ENCODE measurements at regions not wholly inside any gene's neighbourhood (a gene's known extent, or its start where the extent isn't known, plus 50 kb on each side); places are given as distances from the start of the nearest gene placed in this dataset.

GRCh38 chr18:61133783-61134182 lies 199.4 kb upstream of the CDH20 start:
- no peak overlapping the region for H3K4me2 ChIP-seq (ENCODE audit: insufficient read depth in 1 of 2, low read depth in 2 of 2, low read length in 2 of 2)
- H4K91ac ChIP-seq (replicated peaks; ENCODE audit: insufficient read length, low read length), result no peak overlapping the region
- H3K79me2 ChIP-seq (ENCODE audit: control insufficient read depth in 1 of 2, insufficient read depth in 2 of 2, low read length in 2 of 2), result no peaks in the 10 kb centered on the region
- no peaks in the 10 kb centered on the region for H4K20me1 ChIP-seq (replicated peaks in 1 of 2; ENCODE audit: control insufficient read depth in 1 of 2, insufficient read depth in 2 of 2, low read length in 2 of 2)
- DNase-seq (ENCODE audit: low read depth in 1 of 2, low spot score in 2 of 2) (no peak), FAIRE-seq (no peak)
- H3K27me3 ChIP-seq (replicated peaks in 1 of 4; ENCODE audit: control insufficient read depth in 3 of 4, extremely low read depth in 1 of 4, insufficient read depth in 3 of 4, low read length in 3 of 4), result no peaks in the 10 kb centered on the region
- no peak overlapping the region for H2AK5ac ChIP-seq (ENCODE audit: low read depth, low read length)
- POLR2A ChIA-PET (ENCODE audit: partially characterized antibody), result no interaction called here
- no peak overlapping the region for H3K18ac ChIP-seq (ENCODE audit: extremely low read depth, low read length)
- peaks cover 0 to 4% (median 0%) of the 10 kb centered on the region in 4 experiments; a peak in 2 of 7 replicates for H3K4me1 ChIP-seq (replicated peaks in 1 of 4; ENCODE audit: control insufficient read depth in 3 of 4, insufficient read depth in 4 of 4, low read length in 3 of 4)
- H3K36me3 ChIP-seq (ENCODE audit: control insufficient read depth in 2 of 4, insufficient read depth in 4 of 4, low read length in 3 of 4), result no peaks in the 10 kb centered on the region
- H2AFZ ChIP-seq (ENCODE audit: low read length), result no peak overlapping the region
- no peak overlapping the region for H2BK20ac ChIP-seq (ENCODE audit: low read length)
- H2BK12ac ChIP-seq (ENCODE audit: low read depth, low read length), result no peak overlapping the region
- H2BK120ac ChIP-seq (replicated peaks; ENCODE audit: low read depth, low read length), result no peak overlapping the region
- H4K5ac ChIP-seq (ENCODE audit: insufficient read length, low read depth, low read length), result no peak overlapping the region
- no peak overlapping the region for H3K56ac ChIP-seq (replicated peaks; ENCODE audit: insufficient read length, low read depth, low read length)
- CTCF ChIA-PET (ENCODE audit: partially characterized antibody), result interaction anchor here (0.9 to 1.4 kb wide), 3 partner anchors 22 to 369 kb away, joined by 3 to 5 read pairs (median 3); no protein-coding TSS in a partner anchor
- H2BK15ac ChIP-seq (ENCODE audit: low read length), result no peak overlapping the region
- no peaks in the 10 kb centered on the region for H3K9me3 ChIP-seq (ENCODE audit: insufficient read depth in 2 of 2, low read depth in 1 of 2, low read length in 1 of 2)
- H3K79me1 ChIP-seq (ENCODE audit: low read depth, low read length), result no peaks in the 10 kb centered on the region
- TF ChIP-seq RFX5 (IDR thresholded peaks at IDR 0.05; ENCODE audit: borderline replicate concordance, low read depth, low read length), result no peak
- TF ChIP-seq GABPA (IDR thresholded peaks at IDR 0.05; ENCODE audit: borderline replicate concordance, insufficient read depth, low read length), result no peak
- no peak for TF ChIP-seq TBP (IDR thresholded peaks at IDR 0.05; ENCODE audit: low read depth, low read length)
- TF ChIP-seq HDAC6 (IDR thresholded peaks at IDR 0.05; ENCODE audit: low read depth, low read length), result no peak
- no peak for TF ChIP-seq HDAC2 (IDR thresholded peaks at IDR 0.05; ENCODE audit: borderline replicate concordance in 1 of 2, low read depth in 2 of 2, low read length in 2 of 2)
- TF ChIP-seq SP1 (IDR thresholded peaks at IDR 0.05; ENCODE audit: low read depth, low read length), result no peak
- TF ChIP-seq ATF3 (IDR thresholded peaks at IDR 0.05; ENCODE audit: insufficient read depth, low read depth, low read length), result no peak
- no peak for TF ChIP-seq SIN3A (conservative IDR thresholded peaks at IDR 0.05 in 1 of 2, IDR thresholded peaks at IDR 0.05 in 1 of 2; ENCODE audit: low read depth in 1 of 2, low read length in 2 of 2)
- TF ChIP-seq CEBPB (IDR thresholded peaks at IDR 0.05; ENCODE audit: low read depth, low read length), result no peak
- no peak for TF ChIP-seq NRF1 (IDR thresholded peaks at IDR 0.05; ENCODE audit: low read depth, low read length)
- TF ChIP-seq TAF1 (IDR thresholded peaks at IDR 0.05; ENCODE audit: low read depth, low read length), result no peak
- TF ChIP-seq ZNF274 (IDR thresholded peaks at IDR 0.05; ENCODE audit: borderline replicate concordance, extremely low read depth, low read length), result no peak
- TF ChIP-seq SUZ12 (IDR thresholded peaks at IDR 0.05; ENCODE audit: low read length), result no peak
- H3K23me2 ChIP-seq (ENCODE audit: low read depth, low read length), result no peaks in the 10 kb centered on the region
- no peak overlapping the region for H3K4me3 ChIP-seq (ENCODE audit: extremely low read depth in 1 of 4, insufficient read depth in 2 of 4, low read depth in 3 of 4, low read length in 4 of 4)
- WGBS, 2 experiments (ENCODE audit: extremely low coverage in 1 of 2, insufficient coverage in 1 of 2, insufficient read length in 1 of 2, insufficient replicate concordance in 2 of 2, low coverage in 1 of 2, low lambda C conversion rate in 2 of 2, missing lambda C conversion rate in 1 of 2), result 89% methylated on average over 2 of the region's 2 CpGs; no CpG with 5 or more reads in 1 of the 2 experiments
- H3K14ac ChIP-seq (ENCODE audit: insufficient read length), result no peak overlapping the region
- no peak overlapping the region for H3K9ac ChIP-seq (replicated peaks in 1 of 4; ENCODE audit: extremely low read depth in 1 of 4, low read depth in 3 of 4, low read length in 3 of 4)
- no peak overlapping the region for H3K27ac ChIP-seq (ENCODE audit: low read depth, low read length)
- H3K4ac ChIP-seq (replicated peaks; ENCODE audit: insufficient read length, low read depth, low read length), result no peak overlapping the region
- H4K8ac ChIP-seq (ENCODE audit: extremely low read depth, insufficient read depth, low read length), result no peak overlapping the region
- H3K23ac ChIP-seq (ENCODE audit: insufficient read length), result no peak overlapping the region
- H2BK5ac ChIP-seq (ENCODE audit: low read depth, low read length), result no peak overlapping the region

Measured in H1 (cell line).